Breast epithelium (tissue), 4 donors: ENCODE measurements at regions not wholly inside any gene's neighbourhood (a gene's known extent, or its start where the extent isn't known, plus 50 kb on each side); places are given as distances from the start of the nearest gene placed in this dataset.

Experiments
- DNase-seq, 2 donors: peaks; one replicate each; pipeline ENCODE4 v3.0.0-alpha.2; 2019; ENCODE audit warnings: low spot score in 2 of 2
- H3K27ac ChIP-seq, 2 donors: fragments of 200-600 bp; sonication (generic) in 1 of 2; one replicate each; pipeline ENCODE4 v1.5.1; 2016 to 2019; ENCODE audit warnings: mild to moderate bottlenecking in 1 of 2
- H3K27me3 ChIP-seq, 2 donors: fragments of 200-600 bp; sonication (generic) in 1 of 2; one replicate each; pipeline versions ENCODE4 v1.5.1 to v1.6.0; 2017 to 2019; ENCODE audit warnings: control low read depth in 1 of 2, mild to moderate bottlenecking in 1 of 2
- H3K36me3 ChIP-seq: fragments of 200-600 bp; one replicate; pipeline ENCODE4 v1.5.1; 2019
- H3K4me1 ChIP-seq, 2 donors: fragments of 200-600 bp; sonication (generic); one replicate each; pipeline ENCODE4 v1.5.1; 2016 to 2019; ENCODE audit warnings: control low read depth in 1 of 2
- H3K4me3 ChIP-seq, 3 donors: fragments of 200-600 bp; sonication (generic); 1 replicate in 2 of 3; 2 replicates in 1 of 3; pipeline ENCODE4 v1.5.1; 2016 to 2019; ENCODE audit warnings: mild to moderate bottlenecking in 3 of 3, moderate library complexity in 2 of 3
- H3K9me3 ChIP-seq, 2 donors: fragments of 200-600 bp; sonication (generic) in 1 of 2; one replicate each; pipeline ENCODE4 v1.5.1; 2016 to 2019; ENCODE audit warnings: control low read depth in 1 of 2
- CTCF ChIP-seq, 3 donors: fragments of 450-650 bp; IDR thresholded peaks; one replicate each; pipeline ENCODE4 v1.5.1; 2016 to 2017; ENCODE audit warnings: antibody characterized with exemption in 3 of 3, mild to moderate bottlenecking in 3 of 3, moderate library complexity in 3 of 3
- POLR2A ChIP-seq: fragments of 450-650 bp; IDR thresholded peaks from one replicate; pipeline ENCODE4 v1.6.1; 2016; ENCODE audit warnings: antibody characterized with exemption, mild to moderate bottlenecking, moderate library complexity
- POLR2AphosphoS5 ChIP-seq, 3 donors: sonication (generic); formaldehyde crosslinking; IDR thresholded peaks; one replicate each; pipeline ENCODE4 v1.6.1; 2017; ENCODE audit warnings: antibody characterized with exemption in 3 of 3
- intact Hi-C: fragments of 100-400 bp; cut with DNase I; formaldehyde crosslinking; loops from one replicate; pipeline ENCODE4 v1.15.1; 2023; ENCODE audit warnings: low total_unique reads

- Histone ChIP-seq H3K4me1 (no peaks in the 10 kb centered on the region), H3K4me3 (no peak overlapping the region), H3K36me3 (no peaks in the 10 kb centered on the region), H3K9me3 (no peaks in the 10 kb centered on the region), H3K27me3 (no peaks in the 10 kb centered on the region), H3K27ac (no peak overlapping the region)
- TF ChIP-seq CTCF (IDR thresholded peaks at IDR 0.05) (no peak), POLR2AphosphoS5 (IDR thresholded peaks at IDR 0.05) (no peak), POLR2A (no peak)
- intact Hi-C loops: no loop called here
- DNase-seq: no peak
Observed at GRCh38 chr10:108822026-108822425, 1101.3 kb downstream of the XPNPEP1 start.

- intact Hi-C loops: no loop called here
- DNase-seq: no peak
- H3K27ac ChIP-seq: no peak overlapping the region
- H3K27me3 ChIP-seq: no peaks in the 10 kb centered on the region
- no peaks in the 10 kb centered on the region for H3K9me3 ChIP-seq
- no peaks in the 10 kb centered on the region for H3K4me1 ChIP-seq
- H3K36me3 ChIP-seq: no peaks in the 10 kb centered on the region
- no peak overlapping the region for H3K4me3 ChIP-seq
- TF ChIP-seq POLR2A (no peak), CTCF (IDR thresholded peaks at IDR 0.05) (no peak), POLR2AphosphoS5 (IDR thresholded peaks at IDR 0.05) (no peak)
Observed at GRCh38 chr10:108819302-108819701, 1104.0 kb downstream of the XPNPEP1 start.

GRCh38 chr10:108817584-108817983 is 1105.7 kb downstream of the XPNPEP1 start:
- no peaks in the 10 kb centered on the region for H3K27me3 ChIP-seq
- no peak overlapping the region for H3K27ac ChIP-seq
- no peaks in the 10 kb centered on the region for H3K4me1 ChIP-seq
- no peak overlapping the region for H3K4me3 ChIP-seq
- TF ChIP-seq POLR2A: no peak
- no peak for TF ChIP-seq POLR2AphosphoS5 (IDR thresholded peaks at IDR 0.05)
- no peak for TF ChIP-seq CTCF (IDR thresholded peaks at IDR 0.05)
- no peaks in the 10 kb centered on the region for H3K9me3 ChIP-seq
- no peaks in the 10 kb centered on the region for H3K36me3 ChIP-seq
- intact Hi-C loops: no loop called here
- no peak for DNase-seq

GRCh38 chr10:108817135-108817534 is 1106.2 kb downstream of the XPNPEP1 start:
- no peak for DNase-seq
- no peak overlapping the region for H3K27ac ChIP-seq
- H3K4me3 ChIP-seq: no peak overlapping the region
- no peaks in the 10 kb centered on the region for H3K27me3 ChIP-seq
- no peaks in the 10 kb centered on the region for H3K9me3 ChIP-seq
- no peaks in the 10 kb centered on the region for H3K4me1 ChIP-seq
- H3K36me3 ChIP-seq: no peaks in the 10 kb centered on the region
- TF ChIP-seq POLR2AphosphoS5 (IDR thresholded peaks at IDR 0.05): no peak
- TF ChIP-seq CTCF (IDR thresholded peaks at IDR 0.05): no peak
- no peak for TF ChIP-seq POLR2A
- intact Hi-C loops: no loop called here

GRCh38 chr10:108812906-108813305 is 1110.4 kb downstream of the XPNPEP1 start:
- no peaks in the 10 kb centered on the region for H3K27me3 ChIP-seq
- intact Hi-C loops: no loop called here
- no peak overlapping the region for H3K27ac ChIP-seq
- no peaks in the 10 kb centered on the region for H3K4me1 ChIP-seq
- TF ChIP-seq CTCF (IDR thresholded peaks at IDR 0.05) (no peak), POLR2A (no peak), POLR2AphosphoS5 (IDR thresholded peaks at IDR 0.05) (no peak)
- H3K4me3 ChIP-seq: no peak overlapping the region
- no peaks in the 10 kb centered on the region for H3K9me3 ChIP-seq
- no peaks in the 10 kb centered on the region for H3K36me3 ChIP-seq
- DNase-seq: no peak
